WERI-Rb-1 (cell line): ENCODE measurements at regions not wholly inside any gene's neighbourhood (a gene's known extent, or its start where the extent isn't known, plus 50 kb on each side); places are given as distances from the start of the nearest gene placed in this dataset.

Source experiments
- DNase-seq: peaks from one replicate; pipeline ENCODE4 v3.0.0-alpha.2; 2020
- H3K27ac ChIP-seq: fragments of 250-450 bp; sonication (Bioruptor Pico); 2 replicates; pipeline ENCODE4 v1.5.1; 2020; ENCODE audit warnings: mild to moderate bottlenecking, moderate library complexity
- H3K27me3 ChIP-seq: fragments of 250-450 bp; sonication (Bioruptor Pico); 2 replicates; pipeline ENCODE4 v1.5.1; 2021; ENCODE audit warnings: mild to moderate bottlenecking, low read depth, moderate library complexity; ENCODE audit not compliant: insufficient read depth, severe bottlenecking
- H3K36me3 ChIP-seq: fragments of 250-450 bp; sonication (Bioruptor Pico); 2 replicates; pipeline ENCODE4 v1.5.1; 2020; ENCODE audit warnings: mild to moderate bottlenecking, moderate library complexity
- H3K4me3 ChIP-seq: 2 replicates; pipeline ENCODE4 v1.5.1; 2011; ENCODE audit warnings: low read depth, mild to moderate bottlenecking, control low read depth, low read length
- H3K9me3 ChIP-seq: fragments of 250-450 bp; sonication (Bioruptor Pico); 2 replicates; pipeline ENCODE4 v1.5.1; 2021; ENCODE audit warnings: mild to moderate bottlenecking, moderate library complexity; ENCODE audit not compliant: severe bottlenecking
- CTCF ChIP-seq: IDR thresholded peaks from 2 replicates; pipeline ENCODE4 v1.5.1; 2011; ENCODE audit warnings: low read depth, mild to moderate bottlenecking, control low read depth, inconsistent platforms, low read length

GRCh38 chr5:135218790-135219568 is 180.1 kb downstream of the MACROH2A1 start:
- Histone ChIP-seq H3K9me3 (no peaks in the 10 kb centered on the region), H3K27ac (peak overlapping the region; percentile 48), H3K36me3 (no peaks in the 10 kb centered on the region), H3K27me3 (no peaks in the 10 kb centered on the region), H3K4me3 (no peak overlapping the region)
- no peak for TF ChIP-seq CTCF
- peak; percentile 16 for DNase-seq

- H3K4me3 ChIP-seq, result no peak overlapping the region
- no peaks in the 10 kb centered on the region for H3K36me3 ChIP-seq
- peak; percentile 4 for DNase-seq
- no peaks in the 10 kb centered on the region for H3K9me3 ChIP-seq
- TF ChIP-seq CTCF, result no peak
- peak overlapping the region; percentile 48 for H3K27ac ChIP-seq
- H3K27me3 ChIP-seq, result no peaks in the 10 kb centered on the region
Observed at GRCh38 chr5:135218486-135218755, 180.6 kb downstream of the MACROH2A1 start.

GRCh38 chr5:135217669-135218485 is 181.2 kb downstream of the MACROH2A1 start:
- peak; percentile 39 for DNase-seq
- peak; percentile 59 for TF ChIP-seq CTCF
- no peak overlapping the region for H3K4me3 ChIP-seq
- H3K9me3 ChIP-seq, result no peaks in the 10 kb centered on the region
- H3K36me3 ChIP-seq, result no peaks in the 10 kb centered on the region
- H3K27me3 ChIP-seq, result no peaks in the 10 kb centered on the region
- no peak overlapping the region; the same call in 1 of the 2 replicates for H3K27ac ChIP-seq

GRCh38 chr5:135216471-135217343 is 182.3 kb downstream of the MACROH2A1 start:
- H3K36me3 ChIP-seq, result no peaks in the 10 kb centered on the region
- TF ChIP-seq CTCF, result no peak
- H3K27me3 ChIP-seq, result no peaks in the 10 kb centered on the region
- DNase-seq, result peak; percentile 5
- H3K4me3 ChIP-seq, result no peak overlapping the region
- H3K9me3 ChIP-seq, result no peaks in the 10 kb centered on the region
- peak overlapping the region; percentile 22; the same call in 1 of the 2 replicates for H3K27ac ChIP-seq

GRCh38 chr5:135215617-135216470 is 181.8 kb upstream of the PITX1 start:
- no peaks in the 10 kb centered on the region for H3K9me3 ChIP-seq
- DNase-seq, result peak; percentile 10
- no peaks in the 10 kb centered on the region for H3K27me3 ChIP-seq
- no peak overlapping the region for H3K27ac ChIP-seq
- no peaks in the 10 kb centered on the region for H3K36me3 ChIP-seq
- no peak for TF ChIP-seq CTCF
- H3K4me3 ChIP-seq, result no peak overlapping the region
